ENCODE measurements at regions not wholly inside any gene's neighbourhood (a gene's known extent, or its start where the extent isn't known, plus 50 kb on each side); places are given as distances from the start of the nearest gene placed in this dataset.

- Mint-ChIP-seq H3K9me3 (peaks cover 71% of the 10 kb centered on the region), H3K4me3 (no peak overlapping the region), H3K4me1 (no peaks in the 10 kb centered on the region), H3K36me3 (no peaks in the 10 kb centered on the region), H3K27ac (no peak overlapping the region), H3K27me3 (ENCODE audit: low read depth) (no peaks in the 10 kb centered on the region)
- no peak for DNase-seq (ENCODE audit: low spot score in 2 of 2, unreplicated experiment in 2 of 2)
- no peak for TF ChIP-seq CTCF (IDR thresholded peaks at IDR 0.05; ENCODE audit: unreplicated experiment)
These were observed 175.2 kb upstream of the PBDC1 start for GRCh38 chrX:75997692-75998091.

- Mint-ChIP-seq H3K4me3 (no peak overlapping the region), H3K36me3 (no peaks in the 10 kb centered on the region), H3K27ac (no peak overlapping the region), H3K27me3 (ENCODE audit: low read depth) (no peaks in the 10 kb centered on the region), H3K4me1 (no peaks in the 10 kb centered on the region), H3K9me3 (peaks cover 83% of the 10 kb centered on the region)
- no peak for TF ChIP-seq CTCF (IDR thresholded peaks at IDR 0.05; ENCODE audit: unreplicated experiment)
- DNase-seq (ENCODE audit: low spot score in 2 of 2, unreplicated experiment in 2 of 2) = no peak
These were observed 158.5 kb upstream of the PBDC1 start for GRCh38 chrX:76014321-76014720.

GRCh38 chrX:76026292-76026691 is 146.6 kb upstream of the PBDC1 start:
- Mint-ChIP-seq H3K36me3 (no peaks in the 10 kb centered on the region), H3K9me3 (peaks cover 63% of the 10 kb centered on the region), H3K4me1 (no peaks in the 10 kb centered on the region), H3K27me3 (ENCODE audit: low read depth) (no peaks in the 10 kb centered on the region), H3K27ac (no peak overlapping the region), H3K4me3 (no peak overlapping the region)
- TF ChIP-seq CTCF (IDR thresholded peaks at IDR 0.05; ENCODE audit: unreplicated experiment) = no peak
- DNase-seq (ENCODE audit: low spot score in 2 of 2, unreplicated experiment in 2 of 2) = no peak

GRCh38 chrX:76026751-76027150 is 146.1 kb upstream of the PBDC1 start:
- Mint-ChIP-seq H3K27me3 (ENCODE audit: low read depth) (no peaks in the 10 kb centered on the region), H3K36me3 (no peaks in the 10 kb centered on the region), H3K4me3 (no peak overlapping the region), H3K4me1 (no peaks in the 10 kb centered on the region), H3K9me3 (peaks cover 64% of the 10 kb centered on the region), H3K27ac (no peak overlapping the region)
- no peak for DNase-seq (ENCODE audit: low spot score in 2 of 2, unreplicated experiment in 2 of 2)
- TF ChIP-seq CTCF (IDR thresholded peaks at IDR 0.05; ENCODE audit: unreplicated experiment) = no peak

- Mint-ChIP-seq H3K9me3 (peaks cover 58% of the 10 kb centered on the region), H3K27ac (no peak overlapping the region), H3K4me3 (no peak overlapping the region), H3K4me1 (no peaks in the 10 kb centered on the region), H3K27me3 (ENCODE audit: low read depth) (no peaks in the 10 kb centered on the region), H3K36me3 (no peaks in the 10 kb centered on the region)
- no peak for TF ChIP-seq CTCF (IDR thresholded peaks at IDR 0.05; ENCODE audit: unreplicated experiment)
- DNase-seq (ENCODE audit: low spot score in 2 of 2, unreplicated experiment in 2 of 2) = no peak
These were observed 143.5 kb upstream of the PBDC1 start for GRCh38 chrX:76029385-76029784.

- TF ChIP-seq CTCF (IDR thresholded peaks at IDR 0.05; ENCODE audit: unreplicated experiment) = no peak
- Mint-ChIP-seq H3K27ac (no peak overlapping the region), H3K4me3 (no peak overlapping the region), H3K4me1 (no peaks in the 10 kb centered on the region), H3K27me3 (ENCODE audit: low read depth) (no peaks in the 10 kb centered on the region), H3K36me3 (no peaks in the 10 kb centered on the region), H3K9me3 (peaks cover 81% of the 10 kb centered on the region)
- DNase-seq (ENCODE audit: low spot score in 2 of 2, unreplicated experiment in 2 of 2) = no peak
These were observed 108.0 kb upstream of the PBDC1 start for GRCh38 chrX:76064825-76065224.
